ENCODE measurements at regions not wholly inside any gene's neighbourhood (a gene's known extent, or its start where the extent isn't known, plus 50 kb on each side); places are given as distances from the start of the nearest gene placed in this dataset.

- Histone ChIP-seq H3K4me1 (ENCODE audit: control insufficient read depth, insufficient read depth, low read length) (no peaks in the 10 kb centered on the region), H3K27me3 (ENCODE audit: control insufficient read depth, insufficient read depth, low read length) (no peaks in the 10 kb centered on the region), H3K27ac (ENCODE audit: low read length) (no peak overlapping the region), H3K4me3 (ENCODE audit: low read depth in 2 of 2, low read length in 2 of 2) (no peak overlapping the region), H3K9me3 (ENCODE audit: control insufficient read depth, insufficient read depth, low read depth, low read length) (no peaks in the 10 kb centered on the region), H3K36me3 (ENCODE audit: control insufficient read depth, insufficient read depth, low read length) (no peaks in the 10 kb centered on the region)
- in situ Hi-C loops (cut with HindIII; ENCODE audit: low pct_unique_long_range_greater_than_20kb, low sequenced_read_pairs), result no loop called here
- DNase-seq (ENCODE audit: low read depth, low spot score) (no peak), ATAC-seq (no peak)
- POLR2A ChIA-PET, result no interaction called here
- intact Hi-C loops (cut with micrococcal nuclease; ENCODE audit: unreplicated experiment), result no loop called here
- CTCF ChIA-PET, result no interaction called here
- no TSS peak for BruUV-seq (replicated peaks)
- TF ChIP-seq, protein P1, sequence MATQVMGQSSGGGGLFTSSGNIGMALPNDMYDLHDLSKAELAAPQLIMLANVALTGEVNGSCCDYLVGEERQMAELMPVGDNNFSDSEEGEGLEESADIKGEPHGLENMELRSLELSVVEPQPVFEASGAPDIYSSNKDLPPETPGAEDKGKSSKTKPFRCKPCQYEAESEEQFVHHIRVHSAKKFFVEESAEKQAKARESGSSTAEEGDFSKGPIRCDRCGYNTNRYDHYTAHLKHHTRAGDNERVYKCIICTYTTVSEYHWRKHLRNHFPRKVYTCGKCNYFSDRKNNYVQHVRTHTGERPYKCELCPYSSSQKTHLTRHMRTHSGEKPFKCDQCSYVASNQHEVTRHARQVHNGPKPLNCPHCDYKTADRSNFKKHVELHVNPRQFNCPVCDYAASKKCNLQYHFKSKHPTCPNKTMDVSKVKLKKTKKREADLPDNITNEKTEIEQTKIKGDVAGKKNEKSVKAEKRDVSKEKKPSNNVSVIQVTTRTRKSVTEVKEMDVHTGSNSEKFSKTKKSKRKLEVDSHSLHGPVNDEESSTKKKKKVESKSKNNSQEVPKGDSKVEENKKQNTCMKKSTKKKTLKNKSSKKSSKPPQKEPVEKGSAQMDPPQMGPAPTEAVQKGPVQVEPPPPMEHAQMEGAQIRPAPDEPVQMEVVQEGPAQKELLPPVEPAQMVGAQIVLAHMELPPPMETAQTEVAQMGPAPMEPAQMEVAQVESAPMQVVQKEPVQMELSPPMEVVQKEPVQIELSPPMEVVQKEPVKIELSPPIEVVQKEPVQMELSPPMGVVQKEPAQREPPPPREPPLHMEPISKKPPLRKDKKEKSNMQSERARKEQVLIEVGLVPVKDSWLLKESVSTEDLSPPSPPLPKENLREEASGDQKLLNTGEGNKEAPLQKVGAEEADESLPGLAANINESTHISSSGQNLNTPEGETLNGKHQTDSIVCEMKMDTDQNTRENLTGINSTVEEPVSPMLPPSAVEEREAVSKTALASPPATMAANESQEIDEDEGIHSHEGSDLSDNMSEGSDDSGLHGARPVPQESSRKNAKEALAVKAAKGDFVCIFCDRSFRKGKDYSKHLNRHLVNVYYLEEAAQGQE (IDR thresholded peaks at IDR 0.05; ENCODE audit: insufficient read depth in 1 of 2, low read depth in 2 of 2, low read length in 1 of 2), result no peak
- TF ChIP-seq TCF7L2 (IDR thresholded peaks at IDR 0.05; ENCODE audit: low read depth, low read length) (no peak), SIN3A (IDR thresholded peaks at IDR 0.05; ENCODE audit: borderline replicate concordance, insufficient read depth, low read depth, low read length) (no peak), POLR2AphosphoS5 (IDR thresholded peaks at IDR 0.05; ENCODE audit: low read depth, low read length) (no peak), CTCF (IDR thresholded peaks at IDR 0.05) (no peak)
These were observed 62.1 kb upstream of the CTLA4 start for GRCh38 chr2:203805486-203805838.

- POLR2A ChIA-PET, result no interaction called here
- in situ Hi-C loops (cut with HindIII; ENCODE audit: low pct_unique_long_range_greater_than_20kb, low sequenced_read_pairs), result no loop called here
- H3K27ac ChIP-seq (ENCODE audit: low read length), result no peak overlapping the region
- H3K4me1 ChIP-seq (ENCODE audit: control insufficient read depth, insufficient read depth, low read length), result no peaks in the 10 kb centered on the region
- no peak for ATAC-seq
- DNase-seq (ENCODE audit: low read depth, low spot score), result no peak
- H3K36me3 ChIP-seq (ENCODE audit: control insufficient read depth, insufficient read depth, low read length), result no peaks in the 10 kb centered on the region
- H3K9me3 ChIP-seq (ENCODE audit: control insufficient read depth, insufficient read depth, low read depth, low read length), result no peaks in the 10 kb centered on the region
- intact Hi-C loops (cut with micrococcal nuclease; ENCODE audit: unreplicated experiment), result no loop called here
- H3K27me3 ChIP-seq (ENCODE audit: control insufficient read depth, insufficient read depth, low read length), result no peaks in the 10 kb centered on the region
- CTCF ChIA-PET, result no interaction called here
- no peak overlapping the region for H3K4me3 ChIP-seq (ENCODE audit: low read depth in 2 of 2, low read length in 2 of 2)
- no peak for TF ChIP-seq CTCF (IDR thresholded peaks at IDR 0.05)
- TF ChIP-seq, protein P1 (IDR thresholded peaks at IDR 0.05; ENCODE audit: insufficient read depth in 1 of 2, low read depth in 2 of 2, low read length in 1 of 2), result no peak
- TF ChIP-seq POLR2AphosphoS5 (IDR thresholded peaks at IDR 0.05; ENCODE audit: low read depth, low read length), result no peak
- no peak for TF ChIP-seq SIN3A (IDR thresholded peaks at IDR 0.05; ENCODE audit: borderline replicate concordance, insufficient read depth, low read depth, low read length)
- no peak for TF ChIP-seq TCF7L2 (IDR thresholded peaks at IDR 0.05; ENCODE audit: low read depth, low read length)
- BruUV-seq (replicated peaks), result no TSS peak
These were observed 60.8 kb upstream of the CTLA4 start for GRCh38 chr2:203806761-203807160.

All from Panc1 (cell line).